ENCODE measurements at regions not wholly inside any gene's neighbourhood (a gene's known extent, or its start where the extent isn't known, plus 50 kb on each side); places are given as distances from the start of the nearest gene placed in this dataset.

DNA sequence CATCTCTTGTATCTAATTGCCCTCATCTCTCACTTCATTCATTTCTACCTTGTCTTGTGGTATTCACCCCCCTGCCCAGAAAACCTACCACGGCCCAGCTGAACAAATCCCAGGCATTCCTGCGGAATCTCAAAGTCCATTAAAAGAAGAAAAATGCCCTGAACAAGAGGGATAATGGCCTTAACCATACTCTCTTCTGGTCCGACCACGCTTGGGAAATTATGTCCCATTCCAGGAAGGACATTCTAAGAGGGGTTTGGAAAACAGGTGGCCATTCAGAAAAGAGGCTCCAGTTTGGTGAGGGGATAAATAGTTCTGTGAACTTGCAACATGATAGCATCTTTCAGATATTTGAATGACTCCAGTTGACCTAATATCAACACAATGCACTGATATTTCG is 349.9 kb upstream of the ZNF521 start:
- TF ChIP-seq CTCF (IDR thresholded peaks at IDR 0.05; ENCODE audit: extremely low read depth in 1 of 2, insufficient read depth in 1 of 2, low read depth in 1 of 2, low read length in 2 of 2): no peak
- no peak for TF ChIP-seq EZH2 (IDR thresholded peaks at IDR 0.05; ENCODE audit: borderline replicate concordance, low read depth, low read length, severe bottlenecking)
- no peak for TF ChIP-seq JUN (IDR thresholded peaks at IDR 0.05; ENCODE audit: borderline replicate concordance, insufficient read depth, insufficient read length, low read depth)
- no peak for TF ChIP-seq POLR2AphosphoS5 (IDR thresholded peaks at IDR 0.05; ENCODE audit: insufficient read depth, low read depth, low read length)
